ENCODE measurements at regions not wholly inside any gene's neighbourhood (a gene's known extent, or its start where the extent isn't known, plus 50 kb on each side); places are given as distances from the start of the nearest gene placed in this dataset.

- TF ChIP-seq TAF7 (tag; IDR thresholded peaks at IDR 0.05) (no peak), CTCF (IDR thresholded peaks at IDR 0.05 in 2 of 3, conservative IDR thresholded peaks at IDR 0.05 in 1 of 3; ENCODE audit: insufficient read depth in 2 of 3, low read depth in 1 of 3, low read length in 3 of 3) (no peak), NFYB (IDR thresholded peaks at IDR 0.05; ENCODE audit: extremely low read depth, insufficient read length) (no peak), TCFL5 (CRISPR knock-in tag; conservative IDR thresholded peaks at IDR 0.05) (no peak), DNMT1 (IDR thresholded peaks at IDR 0.05) (no peak), MCM3 (IDR thresholded peaks at IDR 0.05) (no peak), MLX (CRISPR knock-in tag; conservative IDR thresholded peaks at IDR 0.05) (no peak), ARHGAP35 (IDR thresholded peaks at IDR 0.05; ENCODE audit: partially characterized antibody) (no peak), JUNB (CRISPR knock-in tag; conservative IDR thresholded peaks at IDR 0.05) (no peak), ELF4 (CRISPR knock-in tag; IDR thresholded peaks at IDR 0.05) (no peak), EP300 (IDR thresholded peaks at IDR 0.05; ENCODE audit: low read length) (no peak), POLR2A (conservative IDR thresholded peaks at IDR 0.05) (no peak), ZNF668 (CRISPR knock-in tag; IDR thresholded peaks at IDR 0.05) (no peak), CREB1 (IDR thresholded peaks at IDR 0.05) (no peak), CREB1 (CRISPR knock-in tag; IDR thresholded peaks at IDR 0.05) (no peak)
Measured at GRCh38 chr12:60349232-60349978, 753.6 kb downstream of the SLC16A7 start.

All from K562 (cell line).